B cell (primary cell): ENCODE measurements at regions not wholly inside any gene's neighbourhood (a gene's known extent, or its start where the extent isn't known, plus 50 kb on each side); places are given as distances from the start of the nearest gene placed in this dataset.

Source experiments
- ATAC-seq: fragments of 200-7000 bp; cut with Tn5 transposase; one replicate; pipeline ENCODE4 v1.10.0; 2021; ENCODE audit warnings: low read depth, mild to moderate bottlenecking, moderate number of reproducible peaks, moderate library complexity
- CTCF ChIA-PET: fragments of 350-600 bp; sonication (Branson Sonifier 250); formaldehyde crosslinking; loops from one replicate; lab custom pipeline; 2021; ENCODE audit warnings: antibody characterized with exemption, inconsistent platforms; lab: Charles Lee
- POLR2A ChIA-PET: fragments of 350-600 bp; sonication (Branson Sonifier 250); formaldehyde crosslinking; loops from one replicate; lab custom pipeline; 2021; ENCODE audit warnings: antibody characterized with exemption; lab: Charles Lee
- DNase-seq: peaks from one replicate; pipeline ENCODE4 v3.0.0; 2013
- H2AFZ ChIP-seq: 2 replicates; pipeline ENCODE4 v1.6.1; 2012; ENCODE audit warnings: mild to moderate bottlenecking, low read depth, low read length; ENCODE audit not compliant: insufficient read depth, poor library complexity, severe bottlenecking
- H3K27ac ChIP-seq, 2 donors: 1 replicate in 1 of 2; 2 replicates in 1 of 2; pipeline ENCODE4 v1.5.1; 2012 to 2013; ENCODE audit warnings: low read length in 2 of 2, mild to moderate bottlenecking in 2 of 2, moderate library complexity in 1 of 2
- H3K27me3 ChIP-seq, 4 experiments: fragments of 200-600 bp in 1 of 4; sonication (generic) in 1 of 4; replicated peaks in 1 of 4; 1 replicate in 2 of 4; 2 replicates in 2 of 4; pipeline versions ENCODE4 v1.6.1 to v1.7.0; 2013 to 2016; ENCODE audit warnings: low read length in 3 of 4, mild to moderate bottlenecking in 2 of 4, mixed read lengths in 1 of 4, moderate library complexity in 1 of 4; ENCODE audit not compliant: insufficient read depth in 4 of 4, control insufficient read depth in 3 of 4; ENCODE audit errors: control extremely low read depth in 1 of 4
- H3K36me3 ChIP-seq, 2 experiments: replicated peaks in 1 of 2; 1 replicate in 1 of 2; 2 replicates in 1 of 2; pipeline versions ENCODE4 v1.6.1 to v1.7.1; 2013; ENCODE audit warnings: low read length in 1 of 2; ENCODE audit not compliant: insufficient read depth in 2 of 2, control insufficient read depth in 1 of 2; ENCODE audit errors: control extremely low read depth in 1 of 2, extremely low read depth in 1 of 2
- H3K4me1 ChIP-seq, 2 donors: fragments of 200-600 bp in 1 of 2; sonication (generic) in 1 of 2; 1 replicate in 1 of 2; 2 replicates in 1 of 2; pipeline versions ENCODE4 v1.5.1 to v1.6.1; 2013 to 2017; ENCODE audit warnings: low read length in 2 of 2; ENCODE audit not compliant: control insufficient read depth in 2 of 2, insufficient read depth in 2 of 2
- H3K4me2 ChIP-seq: replicated peaks from 2 replicates; pipeline ENCODE3; 2012; ENCODE audit warnings: mild to moderate bottlenecking, low read depth, low read length; ENCODE audit not compliant: poor library complexity, severe bottlenecking
- H3K4me3 ChIP-seq, 5 experiments: fragments of 200-600 bp in 1 of 5; sonication (generic) in 1 of 5; 1 replicate in 3 of 5; 2 replicates in 2 of 5; pipeline versions ENCODE4 v1.5.1 to v1.7.0; 2011 to 2016; ENCODE audit warnings: low read length in 4 of 5, mild to moderate bottlenecking in 4 of 5, low read depth in 2 of 5, control low read depth in 1 of 5, moderate library complexity in 1 of 5; ENCODE audit not compliant: insufficient read depth in 1 of 5; ENCODE audit errors: control extremely low read depth in 1 of 5, extremely low read depth in 1 of 5
- H3K79me2 ChIP-seq: fragments of 200-600 bp; sonication (generic); one replicate; pipeline ENCODE4 v1.6.0; 2016; ENCODE audit warnings: low read length; ENCODE audit not compliant: control insufficient read depth, insufficient read depth
- H3K9ac ChIP-seq: fragments of 200-600 bp; sonication (generic); 2 replicates; pipeline ENCODE4 v1.6.1; 2017; ENCODE audit warnings: mild to moderate bottlenecking, low read length, moderate library complexity
- H3K9me3 ChIP-seq, 3 donors: one replicate each; pipeline versions ENCODE4 v1.6.1 to v1.7.1; 2013; ENCODE audit warnings: low read length in 2 of 3; ENCODE audit not compliant: control insufficient read depth in 2 of 3, insufficient read depth in 1 of 3; ENCODE audit errors: control extremely low read depth in 1 of 3
- H4K20me1 ChIP-seq: 2 replicates; pipeline ENCODE4 v1.6.0; 2012; ENCODE audit warnings: mild to moderate bottlenecking, low read length; ENCODE audit not compliant: insufficient read depth, control insufficient read depth, poor library complexity, severe bottlenecking
- H3K27ac Mint-ChIP-seq: one replicate; pipeline ENCODE4 v1.8.0; 2021; ENCODE audit warnings: mixed read lengths
- H3K27me3 Mint-ChIP-seq: one replicate; pipeline ENCODE4 v1.8.0; 2021; ENCODE audit warnings: mixed read lengths
- H3K4me1 Mint-ChIP-seq: one replicate; pipeline ENCODE4 v1.8.0; 2021; ENCODE audit warnings: mixed read lengths
- H3K4me3 Mint-ChIP-seq: one replicate; pipeline ENCODE4 v1.8.0; 2021; ENCODE audit warnings: mixed read lengths
- H3K9me3 Mint-ChIP-seq: one replicate; pipeline ENCODE4 v1.8.0; 2022; ENCODE audit warnings: mixed read lengths; ENCODE audit not compliant: insufficient read depth
- CTCF ChIP-seq: fragments of 200-600 bp; IDR thresholded peaks from one replicate; pipeline ENCODE4 v1.8.0; 2022; ENCODE audit warnings: antibody characterized with exemption, mild to moderate bottlenecking
- EZH2 ChIP-seq: IDR thresholded peaks from 2 replicates; pipeline ENCODE4 v1.6.1; 2012; ENCODE audit warnings: borderline replicate concordance, low read depth, mild to moderate bottlenecking, moderate library complexity, low read length; ENCODE audit not compliant: insufficient read depth, poor library complexity, severe bottlenecking
- WGBS: methylation state at CpG from one replicate; pipeline ENCODE4 v1.1.5; 2013; ENCODE audit warnings: missing lambda C conversion rate; ENCODE audit not compliant: insufficient coverage; 5-methylcytosine and 5-hydroxymethylcytosine counted together
- intact Hi-C: fragments of 100-400 bp; cut with micrococcal nuclease; formaldehyde crosslinking; loops from one replicate; pipeline ENCODE4 v1.10.0; 2022

- Histone ChIP-seq H3K27ac (no peak overlapping the region), H2AFZ (no peak overlapping the region), H3K79me2 (no peaks in the 10 kb centered on the region), H3K36me3 (no peaks in the 10 kb centered on the region), H3K9ac (no peak overlapping the region), H3K27me3 (peaks cover 0 to 6% (median 0%) of the 10 kb centered on the region in 4 experiments), H4K20me1 (no peaks in the 10 kb centered on the region), H3K4me1 (peaks cover 14 to 44% of the 10 kb centered on the region in 2 donors), H3K4me3 (no peak overlapping the region), H3K4me2 (no peak overlapping the region), H3K9me3 (no peaks in the 10 kb centered on the region)
- ChIA-PET CTCF (no interaction called here), POLR2A (no interaction called here)
- 53% methylated on average over 1 of the region's 3 CpGs for WGBS
- no peak for ATAC-seq
- Mint-ChIP-seq H3K27ac (no peak overlapping the region), H3K9me3 (no peaks in the 10 kb centered on the region), H3K4me1 (peaks cover 35% of the 10 kb centered on the region), H3K4me3 (no peak overlapping the region), H3K27me3 (peaks cover 13% of the 10 kb centered on the region)
- intact Hi-C loops: no loop called here
- no peak for DNase-seq
- TF ChIP-seq EZH2 (no peak), CTCF (no peak)
Observed at GRCh38 chr2:226424971-226425370, 374.6 kb downstream of the IRS1 start.

- CTCF ChIA-PET: interaction anchor here (0.7 to 1.6 kb wide), 2 partner anchors 368 to 379 kb away, joined by 3 to 6 read pairs; no protein-coding TSS in a partner anchor
- Mint-ChIP-seq H3K27ac (peak overlapping the region; percentile 27), H3K9me3 (no peaks in the 10 kb centered on the region), H3K27me3 (peaks cover 3% of the 10 kb centered on the region), H3K4me3 (peak overlapping the region; percentile 62), H3K4me1 (peaks cover 35% of the 10 kb centered on the region)
- Histone ChIP-seq H4K20me1 (no peaks in the 10 kb centered on the region), H2AFZ (peak overlapping the region; percentile 65), H3K27me3 (peaks cover 0 to 3% (median 0%) of the 10 kb centered on the region in 4 experiments), H3K36me3 (no peaks in the 10 kb centered on the region), H3K79me2 (no peaks in the 10 kb centered on the region), H3K9me3 (no peaks in the 10 kb centered on the region), H3K4me3 (peak overlapping the region in 4 of 5 experiments; percentile 2 to 51 (median 24)), H3K9ac (peak overlapping the region; percentile 47), H3K4me1 (peaks cover 14 to 44% of the 10 kb centered on the region in 2 donors), H3K4me2 (peak overlapping the region; percentile 70), H3K27ac (peak overlapping the region in 1 of 2 donors; percentile 5)
- peak; percentile 89 for ATAC-seq
- TF ChIP-seq EZH2 (no peak), CTCF (no peak)
- intact Hi-C loops: loop anchor here (1.0 to 2.0 kb wide), 2 partner anchors 379 to 561 kb away; no protein-coding TSS in a partner anchor
- WGBS: 0% methylated on average over 4 of the region's 7 CpGs
- POLR2A ChIA-PET: no interaction called here
- peak; percentile 88 for DNase-seq
Observed at GRCh38 chr2:226423498-226423960, 376.1 kb downstream of the IRS1 start.
